IMR-90 (cell line): ENCODE measurements at regions not wholly inside any gene's neighbourhood (a gene's known extent, or its start where the extent isn't known, plus 50 kb on each side); places are given as distances from the start of the nearest gene placed in this dataset.
A peak's percentile ranks its signal among the peaks of the same experiment; 100 is the strongest.

ENCODE experiments used
- ATAC-seq: fragments of 200-7000 bp; cut with Tn5 transposase; 2 replicates; pipeline ENCODE4 v1.9.1; 2020; ENCODE audit warnings: low read depth, mild to moderate bottlenecking, moderate library complexity
- BruUV-seq: library from RNA; stranded (reverse); fragments of 400-500 nt; replicated peaks from 2 replicates; lab custom pipeline; 2021; lab: Mats Ljungman, UMichigan
- CTCF ChIA-PET: fragments of 300-600 bp; formaldehyde crosslinking; extraction: SDS; loops from one replicate; lab custom pipeline; 2021; ENCODE audit warnings: antibody characterized with exemption; lab: Yijun Ruan, JAX
- POLR2A ChIA-PET: fragments of 300-600 bp; sonication (Branson Sonifier 250); formaldehyde crosslinking; loops from one replicate; lab custom pipeline; 2022; ENCODE audit warnings: antibody characterized with exemption; ENCODE audit not compliant: unreplicated experiment; lab: Charles Lee
- DNase-seq: peaks from one replicate; pipeline ENCODE4 v3.0.0; 2013
- H2AFZ ChIP-seq: replicated peaks from 2 replicates; pipeline ENCODE3; 2013; ENCODE audit warnings: low read length, mild to moderate bottlenecking; ENCODE audit not compliant: poor library complexity
- H2AK5ac ChIP-seq: 2 replicates; pipeline ENCODE4 v1.6.1; 2013; ENCODE audit warnings: low read depth, low read length, inconsistent platforms
- H2AK9ac ChIP-seq: replicated peaks from 2 replicates; pipeline ENCODE3; 2013; ENCODE audit warnings: mild to moderate bottlenecking, low read depth, low read length, moderate library complexity; ENCODE audit not compliant: poor library complexity
- H2BK120ac ChIP-seq: 2 replicates; pipeline ENCODE4 v1.6.1; 2013; ENCODE audit warnings: low read depth, low read length, inconsistent platforms
- H2BK15ac ChIP-seq: 3 replicates; pipeline ENCODE4 v1.6.1; 2013; ENCODE audit warnings: low read depth, low read length, inconsistent platforms
- H2BK20ac ChIP-seq: 2 replicates; pipeline ENCODE4 v1.6.1; 2013; ENCODE audit warnings: low read depth, mild to moderate bottlenecking, inconsistent platforms, low read length, moderate library complexity
- H2BK5ac ChIP-seq: 2 replicates; pipeline ENCODE4 v1.6.1; 2013; ENCODE audit warnings: mild to moderate bottlenecking, low read depth, low read length, inconsistent platforms; ENCODE audit not compliant: poor library complexity, severe bottlenecking
- H3K14ac ChIP-seq: replicated peaks from 2 replicates; pipeline ENCODE4 v1.6.1; 2013; ENCODE audit warnings: low read depth, low read length, inconsistent platforms
- H3K18ac ChIP-seq: 2 replicates; pipeline ENCODE4 v1.6.1; 2013; ENCODE audit warnings: low read depth, low read length, control low read depth
- H3K23ac ChIP-seq: 2 replicates; pipeline ENCODE4 v1.6.1; 2013; ENCODE audit warnings: low read depth, low read length, inconsistent platforms
- H3K27ac ChIP-seq: 2 replicates; pipeline ENCODE4 v1.5.1; 2013; ENCODE audit warnings: mild to moderate bottlenecking, control low read depth, low read length; ENCODE audit not compliant: insufficient read depth
- H3K27me3 ChIP-seq: 2 replicates; pipeline ENCODE4 v1.6.1; 2013; ENCODE audit warnings: low read length; ENCODE audit not compliant: control insufficient read depth, insufficient read depth
- H3K36me3 ChIP-seq: 2 replicates; pipeline ENCODE4 v1.6.1; 2013; ENCODE audit warnings: low read length, mixed read lengths; ENCODE audit not compliant: control insufficient read depth, insufficient read depth
- H3K4ac ChIP-seq: 2 replicates; pipeline ENCODE4 v1.6.1; 2013; ENCODE audit warnings: low read depth, low read length, inconsistent platforms
- H3K4me1 ChIP-seq: 2 replicates; pipeline ENCODE4 v1.6.1; 2013; ENCODE audit warnings: low read length, mixed read lengths; ENCODE audit not compliant: control insufficient read depth, insufficient read depth
- H3K4me2 ChIP-seq: 2 replicates; pipeline ENCODE4 v1.6.1; 2013; ENCODE audit warnings: low read depth, mild to moderate bottlenecking, control low read depth, low read length, moderate library complexity
- H3K4me3 ChIP-seq: 2 replicates; pipeline ENCODE4 v1.5.1; 2013; ENCODE audit warnings: low read depth, mild to moderate bottlenecking, control low read depth, low read length, moderate library complexity; ENCODE audit not compliant: insufficient read depth
- H3K56ac ChIP-seq: 2 replicates; pipeline ENCODE4 v1.6.1; 2013; ENCODE audit warnings: low read length, inconsistent platforms; ENCODE audit not compliant: insufficient read depth; ENCODE audit errors: extremely low read depth
- H3K79me1 ChIP-seq, 2 experiments: 2 replicates each; pipeline ENCODE4 v1.6.1; 2013; ENCODE audit warnings: low read length in 2 of 2, inconsistent platforms in 1 of 2, low read depth in 1 of 2
- H3K9ac ChIP-seq: 2 replicates; pipeline ENCODE4 v1.6.1; 2013; ENCODE audit warnings: low read depth, low read length, control low read depth
- H3K9me1 ChIP-seq: 2 replicates; pipeline ENCODE4 v1.6.1; 2013; ENCODE audit warnings: low read length, inconsistent platforms; ENCODE audit not compliant: insufficient read depth
- H3K9me3 ChIP-seq: 2 replicates; pipeline ENCODE4 v1.6.1; 2013; ENCODE audit warnings: low read length; ENCODE audit not compliant: control insufficient read depth, insufficient read depth
- H4K20me1 ChIP-seq: 2 replicates; pipeline ENCODE4 v1.6.1; 2013; ENCODE audit warnings: low read length, inconsistent platforms; ENCODE audit not compliant: insufficient read depth
- H4K5ac ChIP-seq: 2 replicates; pipeline ENCODE4 v1.6.1; 2013; ENCODE audit warnings: mild to moderate bottlenecking, low read depth, low read length, control low read depth
- H4K8ac ChIP-seq, 2 experiments: 2 replicates each; pipeline ENCODE4 v1.6.1; 2013; ENCODE audit warnings: low read depth in 2 of 2, low read length in 2 of 2, control low read depth in 1 of 2, inconsistent platforms in 1 of 2
- H4K91ac ChIP-seq: 2 replicates; pipeline ENCODE4 v1.6.1; 2013; ENCODE audit warnings: low read depth, low read length, inconsistent platforms; ENCODE audit not compliant: insufficient read depth
- BHLHE40 ChIP-seq: fragments of 150-350 bp; IDR thresholded peaks from 2 replicates; pipeline ENCODE4 v1.6.1; 2016; ENCODE audit warnings: mild to moderate bottlenecking, low read depth, low read length
- CEBPB ChIP-seq: IDR thresholded peaks from 2 replicates; pipeline ENCODE4 v1.6.1; 2012; ENCODE audit warnings: low read depth, low read length, improper control_type of control experiment
- CHD1 ChIP-seq: IDR thresholded peaks from 2 replicates; pipeline ENCODE4 v1.6.1; 2012; ENCODE audit warnings: low read depth, low read length, improper control_type of control experiment
- ELK1 ChIP-seq: fragments of 150-350 bp; IDR thresholded peaks from 2 replicates; pipeline ENCODE4 v1.6.1; 2016; ENCODE audit warnings: low read depth, mild to moderate bottlenecking, low read length, moderate library complexity, borderline replicate concordance
- FOS ChIP-seq: fragments of 150-350 bp; IDR thresholded peaks from 2 replicates; pipeline ENCODE4 v1.6.1; 2016; ENCODE audit warnings: low read depth, low read length
- MAZ ChIP-seq: IDR thresholded peaks from 2 replicates; pipeline ENCODE4 v1.6.1; 2012; ENCODE audit warnings: low read depth, mild to moderate bottlenecking, low read length, improper control_type of control experiment, moderate library complexity, borderline replicate concordance
- NFE2L2 ChIP-seq: fragments of 150-350 bp; IDR thresholded peaks from 2 replicates; pipeline ENCODE4 v1.6.1; 2016; ENCODE audit warnings: low read depth, mild to moderate bottlenecking, low read length
- POLR2A ChIP-seq: IDR thresholded peaks from 2 replicates; pipeline ENCODE4 v1.6.1; 2012; ENCODE audit warnings: mild to moderate bottlenecking, low read depth, low read length
- RAD21 ChIP-seq: IDR thresholded peaks from 2 replicates; pipeline ENCODE4 v1.6.1; 2012; ENCODE audit warnings: low read length, improper control_type of control experiment
- RCOR1 ChIP-seq: IDR thresholded peaks from 2 replicates; pipeline ENCODE4 v1.6.1; 2012; ENCODE audit warnings: mild to moderate bottlenecking, low read length, improper control_type of control experiment; ENCODE audit not compliant: insufficient replicate concordance
- SMC3 ChIP-seq: fragments of 150-350 bp; IDR thresholded peaks from 2 replicates; pipeline ENCODE4 v1.6.1; 2016; ENCODE audit warnings: low read depth, mild to moderate bottlenecking, antibody characterized with exemption, low read length, moderate library complexity
- USF2 ChIP-seq: fragments of 150-350 bp; IDR thresholded peaks from 2 replicates; pipeline ENCODE4 v1.6.1; 2017; ENCODE audit warnings: mild to moderate bottlenecking, antibody characterized with exemption, low read length, low read depth
- WGBS, 2 experiments: methylation state at CpG; one replicate each; pipeline versions ENCODE4 v1.1.5 to v1.1.7; 2013; ENCODE audit warnings: missing lambda C conversion rate in 2 of 2; ENCODE audit not compliant: insufficient read length in 1 of 2; ENCODE audit errors: extremely low coverage in 2 of 2; 5-methylcytosine and 5-hydroxymethylcytosine counted together
- dilution Hi-C: fragments of 300-500 bp; cut with HindIII; formaldehyde crosslinking; loops from one replicate; pipeline ENCODE4 v1.14.3; 2018; ENCODE audit warnings: low sequenced_read_pairs; ENCODE audit not compliant: unreplicated experiment
- in situ Hi-C: fragments of 300-500 bp; cut with MboI; formaldehyde crosslinking; loops from 3 replicates; pipeline ENCODE4 v1.14.3; 2019; ENCODE audit warnings: low sequenced_read_pairs, inconsistent platforms, mixed read lengths
- intact Hi-C: fragments of 100-400 bp; cut with micrococcal nuclease; formaldehyde crosslinking; loops from 2 replicates; pipeline ENCODE4 v1.10.0; 2022

- peaks cover 2% of the 10 kb centered on the region; the same call in 1 of the 2 replicates for H3K4me1 ChIP-seq
- no peak overlapping the region for H3K4ac ChIP-seq
- no peak overlapping the region for H3K23ac ChIP-seq
- H2BK5ac ChIP-seq = no peak overlapping the region
- in situ Hi-C loops = no loop called here
- H4K8ac ChIP-seq = no peak overlapping the region
- H3K56ac ChIP-seq = no peak overlapping the region
- no peak overlapping the region for H3K18ac ChIP-seq
- dilution Hi-C loops = no loop called here
- no CpG with 5 or more reads among the region's 1 CpG for WGBS, 2 experiments
- H2BK15ac ChIP-seq = no peak overlapping the region
- no peaks in the 10 kb centered on the region for H3K9me3 ChIP-seq
- H4K91ac ChIP-seq = no peak overlapping the region
- no peak overlapping the region for H3K9ac ChIP-seq
- 0 out of 2 replicates have a peak overlapping the region, but pooled peaks have one; percentile 30 for H3K14ac ChIP-seq
- H3K4me3 ChIP-seq = no peak overlapping the region
- H2BK120ac ChIP-seq = no peak overlapping the region
- H4K20me1 ChIP-seq = no peaks in the 10 kb centered on the region
- no peak overlapping the region for H2AFZ ChIP-seq
- DNase-seq (peak; percentile 17), ATAC-seq (no peak)
- POLR2A ChIA-PET = no interaction called here
- TF ChIP-seq NFE2L2 = no peak
- no peak for TF ChIP-seq RCOR1
- no peak for TF ChIP-seq CHD1
- TF ChIP-seq RAD21 = no peak
- no peak for TF ChIP-seq ELK1
- no peak for TF ChIP-seq SMC3
- TF ChIP-seq FOS = no peak
- TF ChIP-seq POLR2A = no peak
- no peak for TF ChIP-seq CEBPB
- no peak for TF ChIP-seq USF2
- TF ChIP-seq BHLHE40 = no peak
- TF ChIP-seq MAZ = no peak
- CTCF ChIA-PET = no interaction called here
- H2AK9ac ChIP-seq = no peak overlapping the region
- 0 out of 4 replicates have a peak, but pooled peaks cover 0 to 3% of the 10 kb centered on the region in 2 experiments for H3K79me1 ChIP-seq
- H3K27ac ChIP-seq = no peak overlapping the region
- no peak overlapping the region for H4K5ac ChIP-seq
- H3K36me3 ChIP-seq = no peaks in the 10 kb centered on the region
- peaks cover 4% of the 10 kb centered on the region for H3K9me1 ChIP-seq
- H2AK5ac ChIP-seq = no peak overlapping the region
- no TSS peak for BruUV-seq
- H3K27me3 ChIP-seq = no peaks in the 10 kb centered on the region
- intact Hi-C loops = no loop called here
- H2BK20ac ChIP-seq = no peak overlapping the region
- no peak overlapping the region for H3K4me2 ChIP-seq
These were observed 91.9 kb upstream of the SOX6 start for GRCh38 chr11:16448123-16448717.
